Posterior cingulate gyrus (tissue), 11 donors: ENCODE measurements at regions not wholly inside any gene's neighbourhood (a gene's known extent, or its start where the extent isn't known, plus 50 kb on each side); places are given as distances from the start of the nearest gene placed in this dataset.

ENCODE experiments used
- DNase-seq, 10 donors: peaks; one replicate each; pipeline versions ENCODE4 v3.0.0 to v3.0.0-alpha.2; 2020 to 2021; ENCODE audit warnings: mixed read lengths in 3 of 10
- intact Hi-C: fragments of 100-400 bp; cut with DNase I; formaldehyde crosslinking; loops from one replicate; pipeline ENCODE4 v1.15.1; 2023

DNA sequence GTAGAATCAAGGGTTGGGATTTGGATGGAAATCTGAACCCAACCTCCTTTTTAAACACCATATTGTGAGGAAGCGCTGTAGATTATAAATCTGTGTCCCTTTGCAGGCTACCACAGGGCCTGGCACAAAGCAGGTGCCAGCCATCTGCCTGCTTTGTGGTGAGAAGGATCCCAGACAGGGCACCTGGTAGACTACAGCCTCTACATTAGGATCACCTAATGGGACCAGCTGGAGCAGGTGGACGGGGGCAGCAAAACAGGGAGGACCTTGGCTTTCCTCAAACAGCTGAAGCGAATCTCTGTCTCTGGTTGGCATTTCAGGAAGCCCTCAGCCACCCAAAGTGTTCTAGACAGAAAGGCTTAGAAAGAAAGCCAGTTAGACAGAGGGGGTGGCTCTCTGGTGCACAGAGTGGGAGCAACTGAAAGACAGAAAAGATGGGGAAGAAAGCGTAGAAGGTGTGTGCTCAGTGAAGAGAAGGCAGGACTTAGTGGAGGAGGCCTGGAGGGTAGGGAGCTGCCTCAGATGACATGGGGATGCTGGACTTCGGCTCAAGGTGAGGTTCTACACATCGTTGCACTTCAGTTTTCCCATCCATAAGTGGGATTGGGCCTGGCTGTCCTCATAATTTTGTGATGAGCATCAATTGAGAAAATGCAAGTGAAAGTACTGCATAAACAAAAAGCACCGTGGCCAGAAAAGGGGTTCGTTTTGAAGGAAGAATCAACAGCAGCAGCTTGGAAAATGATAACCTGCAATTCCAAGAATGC lies 350.8 kb downstream of the CYRIA start:
- DNase-seq: no peak
- intact Hi-C loops: no loop called here

DNA sequence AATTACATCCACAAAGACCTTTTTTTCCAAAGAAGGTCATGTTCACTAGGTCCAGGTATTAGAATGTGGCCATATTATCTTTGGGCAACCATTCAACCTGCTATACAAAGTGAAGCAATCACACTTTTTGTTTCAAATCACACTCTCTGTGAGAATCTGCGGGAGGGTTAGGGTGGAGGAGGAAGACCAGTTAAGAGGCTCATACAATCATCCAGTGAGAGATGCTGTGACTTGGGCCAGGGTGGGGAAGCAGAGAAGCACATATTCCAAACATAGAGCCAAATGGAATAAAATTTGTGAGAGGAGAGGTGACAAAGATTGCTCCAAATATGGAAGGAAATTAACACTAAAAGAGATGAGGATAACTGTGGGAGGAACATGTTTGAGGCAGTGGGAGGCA lies 351.6 kb downstream of the CYRIA start:
- no peak for DNase-seq
- intact Hi-C loops: no loop called here

DNA sequence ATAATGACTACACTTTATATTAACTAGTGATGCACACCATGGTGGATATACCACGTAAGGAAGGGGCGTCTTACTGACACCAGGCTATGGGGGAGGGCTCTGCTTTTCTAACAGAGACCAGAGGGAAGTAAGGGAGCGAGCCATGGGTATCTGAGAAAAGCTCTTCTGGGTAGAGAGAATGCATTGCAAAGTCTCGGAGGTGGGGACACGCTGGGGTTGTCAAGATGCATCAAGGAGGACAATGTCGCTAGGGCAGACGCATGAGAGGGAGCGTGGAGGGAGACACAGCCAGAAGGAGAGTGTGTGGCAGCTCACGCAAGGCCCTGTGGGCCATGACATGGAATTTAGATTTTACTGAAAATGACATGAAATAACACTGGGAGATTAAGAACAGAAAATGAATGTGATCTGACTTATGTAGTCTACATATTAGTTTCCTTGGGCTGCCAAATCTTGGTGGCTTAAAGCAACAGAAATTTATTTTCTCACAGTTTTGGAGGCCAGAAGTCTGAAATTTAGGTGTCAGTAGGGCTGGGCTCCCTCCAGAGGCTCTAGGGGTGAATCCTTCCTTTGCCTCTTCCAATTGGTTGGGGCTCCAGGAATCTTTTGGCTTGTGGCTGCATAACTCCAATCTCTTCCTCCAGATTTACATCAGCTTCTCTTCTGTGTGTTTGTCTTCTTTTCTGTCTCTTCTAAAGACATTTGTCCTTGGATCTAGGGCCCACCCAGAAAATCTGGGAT lies 352.2 kb downstream of the CYRIA start:
- intact Hi-C loops: no loop called here
- DNase-seq: no peak

DNA sequence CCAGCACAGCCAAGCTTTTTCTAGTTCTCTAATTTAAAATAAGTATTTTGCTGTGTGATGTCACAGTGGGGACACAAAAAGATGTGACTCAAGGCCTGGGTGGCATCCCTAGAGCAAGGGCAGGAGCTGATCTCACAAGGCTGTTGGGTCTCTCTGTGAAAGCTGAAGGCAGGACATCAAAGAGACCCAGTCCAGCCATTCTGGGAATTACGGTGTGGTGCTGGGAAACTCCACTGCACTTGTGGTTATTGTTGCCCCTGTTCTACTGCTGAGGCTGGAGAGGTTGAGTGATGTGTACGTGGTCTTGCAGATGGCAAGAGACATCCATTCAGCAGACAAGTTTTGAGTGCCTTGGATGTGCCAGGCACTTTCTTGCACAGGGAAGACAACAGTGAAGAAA lies 352.9 kb downstream of the CYRIA start:
- no peak for DNase-seq
- intact Hi-C loops: no loop called here

DNA sequence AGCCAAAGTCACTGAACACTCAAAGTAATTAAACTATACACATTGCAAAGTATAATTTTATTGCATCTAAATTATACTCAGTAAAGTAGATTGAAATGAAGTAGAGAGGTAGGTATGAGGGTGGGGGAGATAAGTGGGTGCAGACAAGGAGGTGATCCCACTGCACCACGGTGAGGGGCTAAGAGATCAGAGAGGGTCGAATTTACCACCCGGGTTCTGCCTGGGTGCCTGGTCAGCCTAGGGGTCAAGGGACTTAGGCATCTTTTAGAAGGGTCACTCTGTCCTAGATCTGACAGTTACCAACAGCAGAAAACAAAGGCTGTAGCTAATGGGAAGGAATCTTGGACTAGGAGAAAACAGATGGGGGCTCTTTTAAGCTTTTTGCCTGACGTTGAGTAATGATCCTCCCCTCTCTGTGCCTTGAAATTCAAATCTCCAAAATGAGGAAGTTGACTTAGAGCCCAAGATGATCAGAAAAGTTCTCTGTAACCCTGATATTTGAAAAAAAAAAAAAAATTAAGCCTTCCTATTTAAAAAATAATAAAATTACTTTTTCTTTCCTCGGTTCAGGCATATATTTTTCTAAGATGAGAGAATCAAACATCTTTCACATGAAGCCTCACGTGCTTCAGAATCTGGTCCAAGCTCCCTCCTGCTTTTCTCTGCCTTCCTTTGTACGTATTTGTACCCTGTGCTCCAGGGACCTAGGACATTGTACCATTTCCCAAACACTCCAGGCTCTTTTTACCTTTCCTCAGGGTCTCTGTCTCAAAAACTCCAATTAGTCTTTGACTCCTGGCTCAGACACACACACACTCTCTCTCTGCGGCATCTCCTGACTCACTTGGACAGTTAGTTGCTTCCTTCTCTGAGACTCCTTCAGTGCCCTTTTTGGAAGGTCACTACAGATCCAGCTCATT lies 353.9 kb downstream of the CYRIA start:
- DNase-seq: no peak
- intact Hi-C loops: no loop called here

DNA sequence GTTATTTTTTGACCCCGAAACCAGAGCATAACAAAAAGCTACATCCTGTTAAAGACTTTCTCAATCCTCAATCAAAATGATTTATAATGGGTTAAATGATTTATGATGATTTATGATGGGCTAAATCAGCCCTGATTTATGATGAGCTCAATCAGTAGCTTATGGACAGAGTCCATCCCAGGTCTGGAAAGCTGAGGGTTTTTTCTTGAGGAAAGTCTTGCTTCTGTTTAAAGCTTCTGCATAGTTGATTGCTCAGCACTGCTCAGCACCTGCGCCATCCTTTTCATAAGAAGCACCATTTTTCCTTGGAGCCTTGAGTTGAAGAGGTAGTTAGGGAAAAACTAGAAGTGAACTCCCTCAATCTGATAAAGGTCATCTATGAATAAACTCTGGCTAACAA lies 356.8 kb downstream of the CYRIA start:
- no peak for DNase-seq
- intact Hi-C loops: no loop called here

DNA sequence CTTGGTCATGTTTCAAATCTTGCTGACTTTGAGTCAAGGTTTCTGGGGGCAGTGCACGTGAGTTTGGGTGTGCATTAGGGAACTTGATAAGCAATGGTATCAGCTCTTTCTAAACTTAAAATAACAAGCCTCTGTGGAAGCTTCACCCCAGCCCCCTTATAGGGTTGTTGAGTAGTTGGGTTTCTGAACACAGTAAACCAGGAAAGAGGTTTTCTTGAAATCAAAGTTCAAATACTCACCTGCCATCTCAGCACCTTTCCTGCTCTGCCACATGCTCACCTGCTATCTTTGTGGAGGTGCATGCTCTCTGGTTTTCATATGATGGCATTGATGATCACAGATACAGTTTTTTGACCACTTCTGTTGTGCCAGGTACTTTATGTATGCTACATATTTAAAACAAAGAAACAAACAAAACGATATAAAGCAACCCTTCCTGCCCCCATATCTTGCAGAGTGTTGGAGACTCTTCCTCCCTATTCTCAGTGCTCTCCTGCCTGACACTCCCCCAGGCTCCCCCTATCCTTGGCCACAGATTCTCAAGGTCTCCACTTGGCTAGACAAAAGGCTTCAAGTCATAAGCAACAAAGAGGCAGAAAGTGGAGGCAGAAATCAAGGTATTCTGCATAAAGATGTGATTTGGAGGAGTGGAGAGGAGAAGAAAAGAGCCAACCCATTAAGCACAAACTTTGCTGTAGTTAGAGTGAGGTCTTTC lies 360.6 kb downstream of the CYRIA start:
- intact Hi-C loops: no loop called here

DNA sequence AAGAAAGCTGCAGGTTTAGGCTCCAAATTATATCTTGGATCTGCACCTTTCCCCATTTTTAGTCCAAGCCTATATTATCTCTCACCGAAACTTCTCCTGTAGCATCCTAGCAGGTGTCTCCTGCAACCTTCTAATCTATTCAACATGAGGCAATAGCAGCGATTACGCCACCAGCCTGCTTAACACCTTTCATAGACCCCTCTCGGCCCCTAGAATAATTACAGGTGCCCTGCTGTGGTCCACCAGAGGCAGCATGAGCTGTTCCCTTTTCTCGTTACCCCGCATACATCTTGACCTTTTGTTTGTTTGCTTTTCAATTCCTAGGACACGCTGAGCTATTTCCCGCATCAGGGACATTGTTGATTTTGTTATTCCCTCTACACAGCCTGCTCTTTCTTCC lies 361.9 kb downstream of the CYRIA start:
- no peak for DNase-seq
- intact Hi-C loops: no loop called here

More for the DNA sequence above, 360.6 kb downstream of the CYRIA start:
- no peak for DNase-seq

DNA sequence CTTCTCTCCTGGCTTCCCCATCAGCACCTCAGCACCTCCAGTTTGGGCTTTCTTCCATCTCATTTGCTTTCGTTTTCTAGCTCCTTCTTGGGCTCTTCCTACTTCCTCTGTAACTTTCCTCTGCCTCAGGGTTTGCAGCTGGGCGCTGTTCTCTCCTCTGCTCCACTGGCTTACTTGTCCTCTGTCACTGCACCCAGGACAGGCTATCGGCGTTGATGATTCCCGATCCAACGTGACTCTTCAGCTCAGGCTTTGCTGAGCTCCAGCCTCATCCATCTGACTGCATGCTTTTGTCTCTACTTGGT lies 362.4 kb downstream of the CYRIA start:
- DNase-seq: no peak
- intact Hi-C loops: no loop called here

DNA sequence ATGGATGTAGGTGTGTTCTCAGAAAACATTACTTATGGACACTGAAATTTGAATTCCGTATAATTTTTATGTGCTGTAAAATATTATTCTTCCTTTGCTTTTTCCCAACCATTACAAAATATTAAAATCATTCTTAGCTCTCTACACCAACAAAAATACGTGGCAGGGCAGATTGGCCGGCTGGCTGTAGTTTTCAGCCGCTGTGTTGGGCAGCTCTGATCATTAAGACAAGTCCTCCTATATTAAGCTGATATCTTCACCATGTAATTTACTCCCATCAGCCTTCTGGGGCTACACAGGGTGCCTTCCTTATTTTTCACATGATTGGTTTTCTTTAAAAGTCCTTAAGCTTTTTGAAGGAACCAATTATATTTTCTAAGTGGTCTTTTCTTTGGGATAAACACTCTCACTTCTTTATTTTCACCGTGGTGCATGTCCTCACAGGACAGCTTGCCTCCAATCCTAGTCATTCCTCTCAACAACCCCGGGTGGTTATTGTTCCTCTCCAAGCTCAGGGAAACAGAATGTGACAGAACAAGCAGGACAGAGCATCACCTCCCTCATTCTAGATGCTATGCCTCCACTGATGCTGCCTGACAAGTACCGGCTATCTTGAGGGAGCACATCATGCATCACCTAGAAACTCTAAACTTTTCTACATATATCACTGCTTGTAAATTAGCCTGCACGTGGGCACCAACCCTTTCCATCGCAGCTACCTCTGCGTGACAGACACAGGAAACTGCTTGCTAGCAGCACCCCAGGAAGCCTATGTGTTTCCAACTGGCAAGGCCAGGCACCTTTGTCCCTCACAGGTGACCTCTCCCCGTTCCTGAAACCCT lies 362.3 kb downstream of the MYCN start:
- intact Hi-C loops: no loop called here
- DNase-seq: no peak

DNA sequence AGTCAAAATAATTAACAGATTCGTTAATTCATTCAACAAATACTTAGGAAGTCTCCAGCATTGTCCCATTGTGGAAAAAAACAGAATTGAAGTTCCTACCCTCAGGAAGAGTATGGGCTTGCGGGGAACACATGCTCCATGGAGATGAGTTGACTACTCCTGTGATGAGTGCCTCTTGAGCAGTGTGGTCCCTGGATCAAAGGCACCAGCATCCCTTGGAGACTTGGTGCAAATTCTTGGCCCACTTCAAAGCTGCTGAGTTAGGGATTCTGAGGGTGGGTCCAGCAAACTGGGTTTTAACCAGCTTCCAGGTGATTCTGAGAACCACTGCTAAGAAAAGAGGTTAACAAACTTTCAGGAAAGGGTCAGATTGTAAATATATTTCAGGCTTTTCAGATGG lies 361.6 kb downstream of the MYCN start:
- DNase-seq: no peak
- intact Hi-C loops: no loop called here

DNA sequence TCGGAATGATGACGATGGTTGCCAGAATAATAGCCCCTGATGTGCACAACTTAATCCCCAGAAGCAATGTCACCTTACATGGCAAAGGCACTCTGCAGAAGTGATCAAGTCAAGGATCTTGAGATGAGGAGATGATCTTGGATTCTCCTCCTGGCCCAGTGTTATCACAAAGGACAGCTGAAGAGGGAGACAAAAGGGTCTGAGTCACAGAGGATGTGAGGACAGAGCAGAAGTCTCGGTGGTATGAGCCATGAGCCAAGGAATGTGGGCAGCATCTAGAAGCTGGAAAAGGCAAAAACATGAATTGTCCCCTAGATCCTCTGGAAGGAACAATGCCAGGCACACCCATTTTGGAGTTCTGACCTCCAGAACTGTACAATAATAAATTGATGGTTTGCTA lies 358.5 kb downstream of the MYCN start:
- no peak for DNase-seq
- intact Hi-C loops: no loop called here

DNA sequence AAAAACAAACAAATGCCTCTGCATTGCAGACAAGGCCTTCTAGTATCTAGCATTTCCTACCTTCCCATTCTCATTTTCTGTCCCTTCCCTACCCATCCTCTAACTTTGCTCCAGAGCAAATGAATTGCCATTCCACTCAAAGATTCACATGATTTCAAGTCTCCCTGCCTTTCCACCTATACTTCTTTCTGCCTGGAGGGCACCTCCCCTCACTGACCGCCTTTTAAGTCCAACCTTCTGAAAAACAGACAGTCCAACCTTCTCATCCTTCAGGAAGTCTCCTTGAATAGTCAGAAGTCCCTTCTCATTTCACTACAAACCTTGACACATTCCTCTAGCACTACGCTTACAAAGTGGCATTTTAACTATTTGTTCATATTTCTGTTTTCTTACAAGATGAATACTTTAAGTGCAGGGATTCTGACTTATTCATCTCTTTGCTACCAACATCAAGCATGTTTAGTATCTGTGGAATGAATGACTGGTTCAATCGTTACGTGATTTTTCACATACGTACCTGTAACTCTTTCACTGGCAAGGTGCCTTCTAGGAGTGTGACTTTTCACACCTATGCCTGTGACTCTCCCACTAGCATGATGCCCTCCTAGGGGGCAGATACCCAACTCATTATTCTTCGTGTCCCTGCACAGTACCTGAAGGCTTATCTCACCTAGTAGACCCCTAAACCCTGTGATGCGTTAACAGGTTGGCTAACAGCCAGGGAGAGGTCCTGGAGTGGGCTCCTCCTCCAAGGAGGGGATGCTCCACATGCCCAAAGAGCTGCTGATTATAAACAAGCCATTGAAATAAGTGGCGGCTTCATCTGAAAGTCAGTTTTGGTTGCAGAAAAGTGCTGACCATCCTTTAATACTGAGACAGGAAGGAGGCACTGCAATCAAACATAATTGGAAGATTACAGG lies 356.2 kb downstream of the MYCN start:
- DNase-seq: no peak
- intact Hi-C loops: no loop called here

DNA sequence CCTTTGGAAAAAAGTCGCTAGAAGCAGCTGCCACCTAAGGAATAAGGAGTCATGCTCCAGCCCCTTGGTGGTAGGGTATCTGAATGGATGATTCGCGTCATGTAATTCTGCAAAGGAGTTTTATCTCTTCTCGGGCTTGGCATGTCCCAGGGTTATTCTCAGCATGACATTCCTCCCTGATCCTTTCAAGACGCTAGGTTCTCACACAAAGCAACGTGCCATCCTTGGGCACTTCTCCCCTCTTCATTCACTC lies 355.6 kb downstream of the MYCN start:
- DNase-seq: no peak
- intact Hi-C loops: no loop called here

DNA sequence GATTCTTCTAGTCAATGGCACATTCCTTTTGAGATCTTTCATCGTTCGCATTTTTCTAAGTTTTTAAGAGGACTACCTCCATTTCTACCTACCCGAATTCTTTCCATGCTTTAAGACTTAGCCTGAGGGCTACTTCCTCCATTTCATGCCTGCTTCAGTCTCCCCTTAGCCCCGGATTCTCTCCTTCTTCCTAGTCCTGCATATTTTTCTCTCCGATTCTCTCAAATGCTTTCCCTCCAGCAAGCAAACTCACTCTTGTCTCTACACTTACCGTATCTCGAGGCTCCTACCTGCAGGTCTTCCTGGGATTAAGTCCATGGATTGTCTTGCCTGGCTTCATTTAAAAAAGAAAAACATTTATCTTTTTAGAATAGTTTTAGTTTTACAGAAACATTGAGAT lies 354.4 kb downstream of the MYCN start:
- DNase-seq: no peak
- intact Hi-C loops: no loop called here

DNA sequence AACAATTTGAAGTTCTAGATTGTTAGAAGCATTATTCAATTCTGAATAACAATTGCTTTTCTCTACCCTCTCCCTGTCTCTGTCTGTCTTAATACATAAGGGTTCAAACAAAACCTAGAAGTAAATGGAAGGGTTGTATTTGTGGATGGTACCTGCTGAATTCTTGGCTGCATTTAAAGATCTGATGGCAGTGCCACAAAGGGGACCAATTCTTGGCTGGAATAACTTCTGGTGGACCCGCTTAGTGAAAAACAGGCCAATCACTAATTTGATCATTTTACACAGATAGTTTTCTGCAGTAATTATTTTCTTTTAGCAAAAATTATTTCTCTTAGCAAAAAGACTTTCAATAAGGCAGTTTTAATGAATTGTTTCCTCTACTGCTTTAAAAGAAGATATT lies 353.5 kb downstream of the MYCN start:
- intact Hi-C loops: no loop called here
- no peak for DNase-seq

DNA sequence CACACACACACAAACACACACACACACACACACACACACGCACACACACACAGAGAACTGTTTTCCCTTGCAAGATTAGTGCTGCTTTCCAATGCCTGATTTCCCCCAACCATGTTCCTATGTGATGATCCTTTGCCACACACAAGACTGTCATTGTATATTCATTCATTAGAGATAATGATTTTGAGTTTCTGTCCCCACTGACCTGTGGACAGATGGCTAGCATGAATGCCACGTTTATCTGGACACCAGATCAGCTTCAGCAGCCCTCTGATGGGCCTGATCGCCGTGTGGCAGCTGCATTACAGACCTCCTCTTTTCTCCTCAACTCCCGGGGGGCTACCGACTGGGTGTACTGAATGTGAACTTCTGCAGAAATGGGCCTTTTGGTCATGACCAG lies 353.0 kb downstream of the MYCN start:
- intact Hi-C loops: no loop called here
- DNase-seq: no peak

DNA sequence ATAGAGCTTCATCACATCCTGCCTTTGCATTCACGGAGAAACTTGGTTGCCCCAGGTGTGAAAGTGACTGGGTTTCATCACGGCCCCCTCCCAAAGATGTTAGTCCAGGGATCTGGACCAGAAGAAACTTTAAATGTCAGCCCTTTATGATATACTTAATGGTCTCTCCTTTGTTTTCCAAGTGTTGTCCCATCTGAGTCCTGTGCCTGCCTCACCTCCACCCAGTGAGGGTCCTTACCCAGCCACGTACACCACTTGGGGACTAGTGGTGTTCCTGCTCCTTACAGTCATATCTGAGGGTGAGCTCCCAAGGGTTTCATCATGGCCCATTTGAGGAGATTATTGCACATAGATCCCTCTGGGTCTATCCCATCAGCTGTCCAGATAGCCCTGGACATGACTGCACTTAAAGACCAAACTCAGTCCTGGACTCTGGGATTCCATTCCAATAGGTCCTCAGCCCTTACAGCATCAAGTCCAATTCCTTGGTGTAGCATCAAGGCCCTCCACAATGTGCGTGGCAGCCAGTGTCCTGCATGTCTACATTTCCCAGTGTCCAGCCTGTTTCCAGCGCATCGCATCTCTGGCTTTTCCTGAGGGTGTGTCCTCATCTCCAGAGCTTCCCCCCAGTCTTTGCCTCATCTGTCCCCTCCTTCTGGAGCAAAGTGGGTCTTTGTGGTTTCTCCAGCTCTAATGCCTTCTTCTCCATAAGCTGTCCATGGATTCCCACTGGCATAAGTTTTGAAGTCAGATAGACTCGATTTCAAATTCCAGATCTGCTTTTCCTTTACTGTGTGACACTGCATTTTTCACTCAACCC lies 351.6 kb downstream of the MYCN start:
- intact Hi-C loops: no loop called here

More for the DNA sequence above, 351.6 kb downstream of the MYCN start:
- no peak for DNase-seq
